Esophagus muscularis mucosa (tissue), 3 donors: ENCODE measurements at regions not wholly inside any gene's neighbourhood (a gene's known extent, or its start where the extent isn't known, plus 50 kb on each side); places are given as distances from the start of the nearest gene placed in this dataset.

ENCODE experiments used
- POLR2A ChIP-seq: fragments of 450-650 bp; IDR thresholded peaks from one replicate; pipeline ENCODE4 v1.6.1; 2017; ENCODE audit warnings: antibody characterized with exemption, moderate library complexity, mild to moderate bottlenecking, low read depth
- POLR2AphosphoS5 ChIP-seq, 2 donors: sonication (generic); formaldehyde crosslinking; IDR thresholded peaks; one replicate each; pipeline ENCODE4 v1.6.1; 2017; ENCODE audit warnings: antibody characterized with exemption in 2 of 2
- TF ChIP-seq, protein P1 (sequence below), 3 experiments: fragments of 200-600 bp in 2 of 3; fragments of 450-650 bp in 1 of 3; sonication (generic) in 2 of 3; IDR thresholded peaks; one replicate each; pipeline ENCODE4 v1.5.1; 2017 to 2019; ENCODE audit warnings: antibody characterized with exemption in 3 of 3, mild to moderate bottlenecking in 2 of 3, moderate library complexity in 1 of 3

DNA sequence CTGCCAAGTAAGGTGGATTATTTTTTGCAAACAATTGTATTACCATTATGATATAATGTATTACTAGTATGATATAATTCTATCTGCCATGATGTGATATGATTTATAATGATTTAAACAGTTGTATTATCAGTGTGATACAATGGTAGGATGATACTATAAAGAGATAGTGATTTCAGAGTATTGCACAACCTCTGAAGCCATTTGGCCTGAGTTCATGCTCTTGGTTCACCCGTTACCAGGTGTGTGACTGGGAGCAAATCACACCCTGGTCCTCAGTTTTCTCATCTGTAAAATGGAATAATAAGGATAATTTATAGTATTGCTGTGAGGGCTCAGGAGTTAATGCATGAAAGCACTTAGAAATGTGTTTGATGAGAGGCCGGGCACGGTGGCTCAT is 905.0 kb upstream of the RBFOX1 start:
- TF ChIP-seq, protein P1, sequence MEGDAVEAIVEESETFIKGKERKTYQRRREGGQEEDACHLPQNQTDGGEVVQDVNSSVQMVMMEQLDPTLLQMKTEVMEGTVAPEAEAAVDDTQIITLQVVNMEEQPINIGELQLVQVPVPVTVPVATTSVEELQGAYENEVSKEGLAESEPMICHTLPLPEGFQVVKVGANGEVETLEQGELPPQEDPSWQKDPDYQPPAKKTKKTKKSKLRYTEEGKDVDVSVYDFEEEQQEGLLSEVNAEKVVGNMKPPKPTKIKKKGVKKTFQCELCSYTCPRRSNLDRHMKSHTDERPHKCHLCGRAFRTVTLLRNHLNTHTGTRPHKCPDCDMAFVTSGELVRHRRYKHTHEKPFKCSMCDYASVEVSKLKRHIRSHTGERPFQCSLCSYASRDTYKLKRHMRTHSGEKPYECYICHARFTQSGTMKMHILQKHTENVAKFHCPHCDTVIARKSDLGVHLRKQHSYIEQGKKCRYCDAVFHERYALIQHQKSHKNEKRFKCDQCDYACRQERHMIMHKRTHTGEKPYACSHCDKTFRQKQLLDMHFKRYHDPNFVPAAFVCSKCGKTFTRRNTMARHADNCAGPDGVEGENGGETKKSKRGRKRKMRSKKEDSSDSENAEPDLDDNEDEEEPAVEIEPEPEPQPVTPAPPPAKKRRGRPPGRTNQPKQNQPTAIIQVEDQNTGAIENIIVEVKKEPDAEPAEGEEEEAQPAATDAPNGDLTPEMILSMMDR (IDR thresholded peaks at IDR 0.05) = no peak
- TF ChIP-seq POLR2AphosphoS5 (IDR thresholded peaks at IDR 0.05) (no peak), POLR2A (no peak)
